GM19463 (cell line): ENCODE measurements at regions not wholly inside any gene's neighbourhood (a gene's known extent, or its start where the extent isn't known, plus 50 kb on each side); places are given as distances from the start of the nearest gene placed in this dataset.
"Not testable (repeated sequence)": the region's sequence is repeated elsewhere in the genome, so short reads cannot be mapped to it uniquely, and the experiment has no call there.

Experiments used
- ATAC-seq: cut with Tn5 transposase; IDR thresholded peaks from one replicate; pipeline ENCODE4 v1.9.1; 2021; ENCODE audit warnings: mild to moderate bottlenecking, moderate library complexity; ENCODE audit not compliant: unreplicated experiment

GRCh38 chr2:142718576-142719155, 158.8 kb upstream of the KYNU start:
- ATAC-seq = no peak

- ATAC-seq = no peak
These were observed 160.8 kb upstream of the KYNU start for GRCh38 chr2:142716463-142717242.

GRCh38 chr2:142714600-142714999, 162.9 kb upstream of the KYNU start:
- peak; percentile 70 for ATAC-seq

DNA sequence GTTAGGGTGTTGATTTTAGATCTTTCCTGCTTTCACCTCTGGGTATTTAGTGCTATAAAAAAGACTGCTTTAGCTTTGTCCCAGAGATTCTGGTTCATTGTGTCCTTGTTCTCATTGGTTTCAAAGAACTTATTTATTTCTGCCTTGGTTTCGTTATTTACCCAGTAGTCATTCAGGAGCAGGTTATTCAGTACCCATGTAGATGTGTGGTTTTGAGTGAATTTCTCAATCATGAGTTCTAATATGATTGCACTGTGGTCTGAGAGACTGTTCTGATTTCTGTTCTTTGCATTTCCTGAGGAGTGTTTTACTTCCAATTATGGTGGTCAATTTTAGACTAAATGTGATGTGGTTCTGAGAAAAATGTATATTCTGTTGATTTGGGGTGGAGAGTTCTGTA, 167.1 kb upstream of the KYNU start:
- ATAC-seq = no peak

DNA sequence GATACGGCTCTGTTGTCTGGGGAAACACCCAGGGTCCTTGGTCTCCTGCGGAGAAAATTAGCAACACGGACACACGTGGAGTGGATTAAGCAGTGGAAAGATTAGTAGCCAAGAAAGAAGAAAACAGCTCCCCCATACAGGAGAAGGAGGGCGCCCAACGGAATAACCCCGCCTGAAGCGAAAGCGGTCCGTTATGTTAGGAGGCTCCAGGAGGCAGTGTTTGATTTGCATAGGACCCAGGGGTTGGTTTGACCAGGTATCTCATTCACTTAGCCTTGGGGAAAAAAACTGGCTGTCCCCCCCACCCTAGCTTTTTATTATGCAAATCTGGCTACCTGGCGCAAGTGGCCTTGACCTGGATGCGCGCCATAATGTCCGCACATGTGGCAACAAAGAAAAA, 170.1 kb upstream of the KYNU start:
- no peak for ATAC-seq

DNA sequence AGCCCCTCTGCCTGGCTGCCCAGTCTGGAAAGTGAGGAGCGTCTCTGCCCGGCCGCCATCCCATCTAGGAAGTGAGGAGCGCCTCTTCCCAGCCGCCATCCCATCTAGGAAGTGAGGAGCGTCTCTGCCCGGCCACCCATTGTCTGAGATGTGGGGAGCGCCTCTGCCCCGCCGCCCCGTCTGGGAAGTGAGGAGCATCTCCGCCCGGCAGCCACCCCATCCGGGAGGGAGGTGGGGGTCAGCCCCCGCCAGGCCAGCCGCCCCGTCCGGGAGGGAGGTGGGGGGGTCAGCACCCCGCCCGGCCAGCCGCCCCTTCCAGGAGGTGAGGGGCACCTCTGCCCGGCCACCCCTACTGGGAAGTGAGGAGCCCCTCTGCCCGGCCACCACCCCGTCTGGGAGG, 175.1 kb upstream of the KYNU start:
- not testable (repeated sequence) for ATAC-seq

DNA sequence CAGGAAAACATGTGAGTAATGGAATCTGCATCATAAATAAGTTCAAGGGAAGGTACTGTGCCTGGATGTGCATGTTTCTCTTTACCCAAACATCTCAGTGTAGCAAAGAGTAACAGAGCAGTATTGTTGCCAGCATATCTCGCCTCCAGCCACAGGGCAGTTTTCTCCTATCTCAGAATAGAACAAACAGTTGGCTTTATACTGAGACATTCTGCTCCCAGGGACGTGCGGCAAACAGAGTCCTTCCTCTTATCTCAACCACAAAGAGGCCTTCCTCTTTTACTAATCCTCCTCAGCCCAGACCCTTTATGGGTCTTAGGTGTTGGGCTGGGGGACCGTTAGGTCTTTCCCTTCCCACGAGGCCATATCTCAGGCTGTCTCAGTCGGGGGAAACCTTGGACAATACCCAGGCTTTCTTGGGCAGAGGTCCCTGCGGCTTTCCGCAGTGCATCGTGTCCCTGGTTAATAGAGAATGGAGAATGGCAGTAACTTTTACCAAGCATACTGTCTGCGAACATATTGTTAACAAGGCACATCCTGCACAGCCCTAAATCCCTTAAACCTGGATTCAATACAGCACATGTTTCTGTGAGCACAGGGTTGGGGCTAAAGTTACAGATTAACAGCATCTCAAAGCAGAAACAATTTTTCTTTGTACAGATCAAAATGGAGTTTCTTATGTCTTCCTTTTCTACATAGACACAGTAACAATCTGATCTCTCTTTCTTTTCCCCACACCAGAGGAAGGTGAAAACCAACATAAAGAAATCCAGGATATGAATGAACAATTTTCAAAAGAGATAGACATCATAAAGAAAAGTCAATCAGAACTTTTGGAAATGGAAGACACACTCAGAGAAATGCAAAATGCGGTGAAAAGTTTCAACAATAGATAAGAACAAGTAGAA, 181.9 kb upstream of the KYNU start:
- not testable (repeated sequence) for ATAC-seq

GRCh38 chr2:142694282-142694681, 183.2 kb upstream of the KYNU start:
- no peak for ATAC-seq

GRCh38 chr2:142693171-142693950, 184.1 kb upstream of the KYNU start:
- no peak for ATAC-seq

DNA sequence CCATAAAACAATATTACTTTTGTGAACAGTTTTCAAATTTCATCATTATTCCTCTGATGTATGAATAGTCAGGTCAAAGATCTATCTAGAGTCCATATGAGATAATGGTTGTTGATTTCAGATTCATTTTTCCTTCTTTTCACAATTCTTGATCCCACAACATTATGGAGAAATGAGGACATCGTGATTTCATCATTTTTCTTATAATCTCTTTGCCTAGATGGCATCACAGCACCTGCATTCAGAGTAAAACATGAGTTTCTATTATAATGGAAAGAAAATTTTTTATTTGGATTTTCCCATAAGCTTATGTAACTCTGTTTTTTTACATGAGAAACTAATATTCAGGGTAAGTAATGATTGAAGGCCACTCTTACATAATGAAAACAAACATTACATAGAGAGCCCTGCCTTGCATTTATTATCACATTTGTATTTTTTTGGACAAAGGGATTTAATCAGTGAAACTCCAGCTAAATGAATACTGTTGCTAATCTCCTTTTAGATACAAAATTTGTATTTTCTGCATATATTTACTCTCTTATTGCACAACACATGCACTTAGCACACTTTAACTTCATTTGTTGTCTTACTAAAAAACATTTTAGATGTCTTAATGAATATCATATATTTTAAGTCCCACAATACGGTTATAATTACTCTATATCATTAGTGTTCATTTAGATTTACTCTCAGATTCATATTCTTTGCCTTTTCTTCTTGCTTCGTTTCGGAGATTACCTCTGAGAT, 188.4 kb upstream of the KYNU start:
- no peak for ATAC-seq

DNA sequence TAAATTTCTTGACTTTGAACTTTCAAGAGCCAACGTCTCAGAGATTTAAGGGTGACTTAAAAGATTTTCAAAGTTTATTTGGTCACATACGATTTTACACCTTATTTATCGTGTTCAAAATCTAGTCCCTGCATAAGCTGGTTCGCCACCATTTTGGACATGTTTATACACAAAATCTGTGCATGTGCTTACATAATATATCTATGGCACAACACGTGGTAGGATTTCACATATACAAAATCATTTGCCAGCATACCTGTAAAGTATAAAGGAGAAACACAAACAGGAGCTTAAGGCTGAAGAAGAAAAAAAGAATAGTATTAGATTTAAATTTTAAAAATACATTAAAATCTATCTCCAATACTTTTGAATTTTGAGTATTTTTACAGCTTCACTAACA, 190.0 kb upstream of the KYNU start:
- no peak for ATAC-seq

DNA sequence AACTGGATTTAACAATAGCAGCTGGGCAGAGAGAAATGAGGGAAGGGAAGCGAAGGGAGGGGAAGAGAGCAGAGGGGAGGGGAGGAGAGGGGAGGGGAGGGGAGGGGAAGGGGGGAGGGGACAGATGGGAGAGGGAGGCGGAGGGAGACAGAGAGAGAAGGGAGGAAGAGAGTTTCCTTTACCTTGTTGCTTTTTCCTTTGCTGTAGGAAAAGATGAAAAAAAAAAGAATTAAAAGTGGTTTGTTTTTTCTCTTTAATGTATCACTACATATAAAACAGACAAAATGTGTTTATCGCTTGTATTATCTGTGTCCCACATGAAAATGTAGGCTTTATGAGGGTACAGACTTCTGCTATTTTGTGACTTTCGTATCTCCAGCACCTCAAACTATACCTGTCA, 190.4 kb upstream of the KYNU start:
- ATAC-seq = no peak

- no peak for ATAC-seq
These were observed 192.8 kb upstream of the KYNU start for GRCh38 chr2:142684667-142685066.

GRCh38 chr2:142682528-142682927, 194.9 kb upstream of the KYNU start:
- no peak for ATAC-seq

DNA sequence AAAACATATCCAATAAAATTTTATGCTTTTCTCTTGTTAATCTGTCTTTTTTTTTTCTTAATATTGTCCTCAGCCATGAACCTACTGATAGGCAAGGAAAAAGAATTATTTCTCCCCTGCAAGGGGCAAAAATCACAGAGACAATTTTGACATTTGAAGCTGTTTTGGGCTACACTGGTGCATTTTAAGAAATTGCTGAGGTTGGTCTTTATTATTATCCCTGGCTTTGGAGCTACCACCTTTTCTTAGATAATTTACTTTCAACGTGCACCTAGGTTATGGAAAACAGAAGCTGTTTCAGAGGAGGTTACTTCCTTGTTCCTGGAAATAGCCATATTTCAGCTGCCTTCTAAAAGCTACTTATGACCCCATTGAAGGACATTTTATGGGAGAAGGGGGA, 195.5 kb upstream of the KYNU start:
- no peak for ATAC-seq

DNA sequence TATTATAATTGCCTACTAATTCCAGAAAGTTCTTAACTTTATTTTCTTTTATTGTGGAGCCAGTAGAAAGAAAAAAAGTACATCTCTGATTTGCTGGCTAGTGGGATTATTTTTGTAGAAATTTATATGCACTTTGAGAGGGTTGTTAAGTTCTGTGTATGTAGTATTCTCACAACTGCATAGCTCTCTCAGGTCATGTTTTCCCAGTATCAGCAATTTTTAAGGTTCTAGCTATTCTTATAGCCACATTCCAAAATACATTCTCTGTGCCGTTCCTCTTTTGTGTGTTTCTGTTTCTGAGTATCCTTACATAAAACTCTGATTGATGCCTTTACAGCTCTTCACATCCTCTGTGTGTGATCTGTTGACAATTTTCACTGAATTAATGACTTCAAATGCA, 199.3 kb upstream of the KYNU start:
- no peak for ATAC-seq

- ATAC-seq = no peak
These were observed 202.1 kb upstream of the KYNU start for GRCh38 chr2:142675398-142675797.

DNA sequence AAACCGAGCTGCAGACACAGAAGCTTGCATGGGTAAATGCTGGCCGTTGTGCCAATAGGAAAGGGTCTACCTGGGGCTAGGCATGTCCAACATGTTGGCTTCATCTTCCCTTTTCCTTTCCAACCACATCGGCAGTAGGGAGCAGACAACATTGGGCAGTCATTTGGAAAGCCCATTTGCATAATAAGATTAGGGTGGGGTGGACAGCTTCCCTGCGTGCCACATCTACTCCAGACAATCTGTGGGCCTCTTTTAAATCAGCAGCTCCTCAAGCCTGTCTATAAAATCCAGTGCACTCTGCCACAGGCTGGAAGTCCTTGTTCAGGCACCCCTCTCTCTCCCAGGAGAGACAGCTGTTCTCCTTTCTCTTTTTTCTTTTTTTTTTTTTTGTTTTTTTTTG, 203.6 kb upstream of the KYNU start:
- ATAC-seq = no peak

DNA sequence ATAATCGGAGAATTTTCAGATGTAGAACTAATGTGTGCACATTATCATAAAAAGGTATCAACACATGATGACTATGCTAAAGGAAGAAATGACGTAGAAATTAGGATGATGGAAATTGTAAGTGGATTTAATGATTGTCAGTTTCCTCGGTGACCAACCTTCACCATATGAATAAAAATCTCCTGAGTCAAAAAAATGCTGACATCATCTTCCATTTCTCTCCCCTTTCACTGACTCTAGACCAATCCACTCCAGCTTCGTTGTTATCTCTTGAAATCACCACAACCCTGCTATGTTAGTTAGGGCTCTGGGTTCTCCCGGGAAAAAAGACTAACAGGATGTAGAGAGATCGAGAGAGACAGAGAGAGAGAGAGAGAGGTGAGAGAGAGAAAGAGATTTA, 204.8 kb upstream of the KYNU start:
- no peak for ATAC-seq

DNA sequence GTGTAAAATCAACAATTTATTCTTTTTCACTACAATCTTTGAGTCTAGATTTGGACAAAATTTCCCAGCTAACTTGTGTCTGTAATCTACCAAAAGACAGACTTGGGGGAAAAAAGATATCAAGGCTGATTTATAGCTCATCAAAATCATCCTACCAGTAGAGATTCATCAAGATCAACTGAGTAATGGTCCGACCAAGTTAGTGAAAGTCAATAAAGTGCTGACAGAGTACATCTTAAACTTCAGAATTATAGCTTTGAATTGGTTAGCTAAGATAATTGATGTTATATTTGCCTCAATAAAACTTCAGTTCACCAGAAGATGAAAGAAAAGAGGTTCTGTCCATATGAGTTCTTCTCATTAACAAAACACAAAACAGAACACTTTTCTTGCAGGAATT, 207.1 kb upstream of the KYNU start:
- ATAC-seq = no peak
